HG03280 (cell line): ENCODE measurements at regions not wholly inside any gene's neighbourhood (a gene's known extent, or its start where the extent isn't known, plus 50 kb on each side); places are given as distances from the start of the nearest gene placed in this dataset.
"Not testable (repeated sequence)": the region's sequence is repeated elsewhere in the genome, so short reads cannot be mapped to it uniquely, and the experiment has no call there.

Source experiments
- ATAC-seq: cut with Tn5 transposase; IDR thresholded peaks from one replicate; pipeline ENCODE4 v1.9.1; 2021; ENCODE audit warnings: mild to moderate bottlenecking, moderate library complexity; ENCODE audit not compliant: unreplicated experiment

GRCh38 chr9:71514344-71514975, 253.9 kb downstream of the CEMIP2 start:
- ATAC-seq: no peak

- no peak for ATAC-seq
Observed at GRCh38 chr9:71509054-71509453, 259.3 kb downstream of the CEMIP2 start.

DNA sequence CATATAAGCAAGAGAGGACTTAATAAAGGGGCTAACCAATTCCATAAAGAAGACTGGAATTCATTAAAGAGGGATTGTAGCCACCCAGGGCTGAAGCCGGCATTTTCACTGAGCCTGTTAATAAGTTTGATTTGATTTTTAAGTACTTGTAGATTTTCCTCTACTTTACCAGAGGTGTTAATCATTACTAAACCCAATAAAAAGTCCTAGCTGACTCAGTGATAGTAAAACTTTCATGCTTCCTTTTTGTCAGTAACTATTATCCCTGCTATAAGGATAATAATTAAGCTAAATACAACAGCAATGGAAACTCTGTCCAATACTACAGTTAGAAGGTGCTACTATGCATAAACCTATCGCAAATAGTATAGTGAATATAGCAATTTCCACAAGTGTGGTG, 260.2 kb downstream of the CEMIP2 start:
- ATAC-seq: not testable (repeated sequence)

GRCh38 chr9:71506821-71507220, 261.5 kb downstream of the CEMIP2 start:
- no peak for ATAC-seq

- no peak for ATAC-seq
Observed at GRCh38 chr9:71504636-71505035, 263.7 kb downstream of the CEMIP2 start.

DNA sequence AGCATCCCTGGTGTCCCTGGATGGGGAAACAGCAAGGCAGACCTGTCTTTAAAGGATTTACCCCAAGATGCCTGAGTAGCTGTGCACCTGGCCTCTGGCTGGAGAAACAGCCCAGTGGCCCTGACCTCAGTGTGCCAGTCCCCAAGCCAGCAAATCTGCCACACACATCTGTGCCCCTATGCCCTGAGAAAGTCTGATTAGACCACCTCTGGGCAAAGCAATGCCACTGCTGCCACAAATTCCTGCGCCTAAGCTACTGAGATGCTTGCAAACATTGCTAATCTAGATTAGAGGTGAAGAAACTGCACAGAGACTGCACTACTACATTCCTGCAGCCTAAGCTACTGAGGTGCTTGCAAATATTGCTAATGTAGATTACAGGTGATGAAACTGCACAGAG, 269.6 kb downstream of the CEMIP2 start:
- ATAC-seq: no peak

GRCh38 chr9:71490810-71491209, 277.5 kb downstream of the CEMIP2 start:
- no peak for ATAC-seq

- no peak for ATAC-seq
Observed at GRCh38 chr9:71487061-71487460, 281.3 kb downstream of the CEMIP2 start.

DNA sequence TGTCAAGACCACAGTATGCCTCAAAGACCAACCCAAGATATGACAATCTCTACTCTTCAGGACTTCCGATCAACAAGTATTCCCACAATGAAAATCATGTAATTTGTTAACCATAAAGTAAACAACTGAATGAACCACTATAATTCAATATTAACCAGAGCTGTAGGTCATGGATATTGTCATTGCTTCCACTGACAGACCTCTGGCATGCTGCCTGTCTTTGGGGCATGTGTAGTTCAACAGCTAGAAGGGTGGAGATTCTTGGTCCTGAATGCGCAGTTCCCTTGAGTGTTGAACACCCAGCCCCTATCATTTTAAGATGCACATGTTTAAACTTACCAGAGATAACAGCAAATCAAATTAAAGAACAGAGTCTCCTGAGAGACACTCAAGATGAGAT, 283.0 kb downstream of the CEMIP2 start:
- ATAC-seq: no peak

GRCh38 chr9:71483436-71483835, 284.9 kb downstream of the CEMIP2 start:
- no peak for ATAC-seq

GRCh38 chr9:71479621-71480020, 288.7 kb downstream of the CEMIP2 start:
- ATAC-seq: no peak

DNA sequence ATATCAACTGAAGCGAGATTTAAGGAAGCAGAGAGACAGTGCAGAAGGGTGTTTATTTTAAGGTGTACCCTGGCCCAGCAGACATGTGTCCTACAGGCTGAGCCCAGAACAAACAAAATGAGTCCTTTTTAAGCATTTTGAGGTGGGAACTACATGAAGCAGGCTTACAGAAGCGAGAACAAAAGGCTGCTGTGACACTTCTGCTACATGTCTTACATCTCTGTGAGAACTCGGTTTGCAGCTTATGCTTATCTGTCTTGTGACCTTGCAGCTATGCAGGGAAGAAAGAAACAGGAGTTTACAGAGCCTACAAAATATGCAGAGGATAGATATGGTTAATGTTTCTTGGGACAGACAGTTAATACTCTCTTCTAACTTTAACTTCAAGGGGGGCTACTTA, 295.9 kb downstream of the CEMIP2 start:
- ATAC-seq: no peak

GRCh38 chr9:71465392-71465791, 302.9 kb downstream of the CEMIP2 start:
- no peak for ATAC-seq

DNA sequence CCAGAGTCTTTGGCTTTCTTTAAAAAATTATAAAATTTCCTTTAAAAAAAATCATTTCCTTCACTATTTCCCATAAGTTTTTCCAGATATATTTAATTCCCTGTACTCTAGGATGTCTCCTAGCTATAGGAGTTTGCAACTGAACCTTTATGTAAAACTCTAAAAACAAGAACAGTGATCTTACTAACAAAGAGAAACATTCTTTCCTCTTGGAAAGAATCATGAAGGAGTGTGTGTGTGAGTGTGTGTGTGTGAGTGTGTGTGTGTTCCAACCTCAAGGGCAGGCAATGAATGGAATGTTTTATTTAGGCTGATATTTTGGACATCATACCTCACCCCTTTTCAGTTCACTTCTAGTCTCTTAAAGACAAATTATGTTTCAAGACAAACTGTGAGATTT, 309.2 kb downstream of the CEMIP2 start:
- no peak for ATAC-seq

- peak; percentile 69 for ATAC-seq
Observed at GRCh38 chr9:71446473-71447411, 321.6 kb downstream of the CEMIP2 start.

DNA sequence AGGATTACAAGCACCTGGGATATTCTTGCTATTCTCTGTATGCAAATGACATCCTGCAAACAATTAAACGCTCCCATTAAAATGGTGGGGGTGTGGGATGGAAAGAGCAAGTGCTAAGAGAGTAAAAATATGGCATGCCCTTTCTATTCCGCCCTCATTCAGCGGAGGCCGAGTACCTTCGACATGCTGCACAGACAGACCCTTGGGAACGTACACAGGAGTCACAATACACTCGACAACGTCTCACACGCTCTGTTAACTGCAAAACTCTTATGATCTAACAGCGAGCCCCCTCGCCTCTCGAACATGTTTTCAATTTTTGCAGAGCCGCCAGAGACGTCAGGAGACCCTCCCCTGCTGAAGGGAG, 322.2 kb downstream of the CEMIP2 start:
- no peak for ATAC-seq

- ATAC-seq: no peak
Observed at GRCh38 chr9:71442937-71443336, 321.5 kb upstream of the TRPM3 start.

DNA sequence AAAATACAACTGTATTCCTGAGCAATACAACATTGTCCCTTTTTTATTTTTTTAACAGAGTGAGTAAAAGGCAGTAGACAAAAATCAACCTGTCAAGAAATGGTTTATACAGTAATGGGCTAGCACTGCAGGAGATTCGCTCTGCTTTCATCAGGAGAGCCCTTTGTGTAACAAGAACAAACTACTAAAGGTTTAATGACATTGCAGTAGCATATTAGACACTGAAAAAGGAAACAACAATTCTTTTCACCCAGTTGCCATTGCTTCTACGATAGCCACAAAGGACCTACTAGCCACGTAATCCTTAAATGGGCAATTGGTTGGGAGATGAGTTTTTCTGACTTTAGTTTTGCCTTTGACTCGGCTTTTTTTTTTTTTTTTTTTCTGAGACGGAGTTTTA, 319.8 kb upstream of the TRPM3 start:
- no peak for ATAC-seq

DNA sequence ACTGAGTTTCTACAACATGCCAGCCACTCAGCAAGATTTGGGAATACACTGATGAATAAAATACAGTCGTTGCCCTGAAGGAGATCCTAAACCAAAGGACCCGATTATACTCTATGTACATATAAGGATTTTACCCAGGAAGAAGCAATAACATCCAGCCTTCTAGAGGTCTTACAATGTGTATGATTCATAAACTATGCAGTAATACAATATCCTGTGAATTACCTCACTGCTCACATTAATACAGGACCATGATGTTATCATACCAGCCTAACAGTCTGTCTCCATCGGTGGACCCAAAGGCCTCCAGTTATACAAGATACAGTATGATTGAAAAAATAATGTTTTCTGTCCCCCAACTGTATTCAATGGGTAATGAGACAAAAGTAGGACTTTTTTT, 310.5 kb upstream of the TRPM3 start:
- no peak for ATAC-seq

- not testable (repeated sequence) for ATAC-seq
Observed at GRCh38 chr9:71407341-71407740, 285.9 kb upstream of the TRPM3 start.

- no peak for ATAC-seq
Observed at GRCh38 chr9:71403106-71403505, 281.7 kb upstream of the TRPM3 start.

- no peak for ATAC-seq
Observed at GRCh38 chr9:71393005-71393404, 271.6 kb upstream of the TRPM3 start.
